Cerebellar nuclear complex (tissue), 1 donor: ENCODE measurements at regions not wholly inside any gene's neighbourhood (a gene's known extent, or its start where the extent isn't known, plus 50 kb on each side); places are given as distances from the start of the nearest gene placed in this dataset.

ENCODE experiments used
- DNase-seq, 2 experiments: peaks; one replicate each; lab custom pipeline; 2025; lab: John Stamatoyannopoulos, UW

GRCh38 chr14:97353102-97353501, 555.9 kb downstream of the VRK1 start:
- no peak for DNase-seq

- DNase-seq, result no peak
Measured at GRCh38 chr14:97354119-97354722, 557.0 kb downstream of the VRK1 start.

GRCh38 chr14:97359341-97359740, 562.2 kb downstream of the VRK1 start:
- no peak for DNase-seq

GRCh38 chr14:97361181-97361580, 564.0 kb downstream of the VRK1 start:
- no peak for DNase-seq

- no peak for DNase-seq
Measured at GRCh38 chr14:97361958-97362357, 564.8 kb downstream of the VRK1 start.

GRCh38 chr14:97366400-97366799, 569.2 kb downstream of the VRK1 start:
- no peak for DNase-seq

- DNase-seq, result no peak
Measured at GRCh38 chr14:97367278-97367677, 570.1 kb downstream of the VRK1 start.

GRCh38 chr14:97368049-97368448, 570.9 kb downstream of the VRK1 start:
- DNase-seq, result no peak

GRCh38 chr14:97368900-97369564, 571.9 kb downstream of the VRK1 start:
- no peak for DNase-seq

- no peak for DNase-seq
Measured at GRCh38 chr14:97369901-97370300, 572.7 kb downstream of the VRK1 start.

- no peak for DNase-seq
Measured at GRCh38 chr14:97376310-97376709, 579.1 kb downstream of the VRK1 start.

- DNase-seq, result no peak
Measured at GRCh38 chr14:97377550-97377949, 580.4 kb downstream of the VRK1 start.

GRCh38 chr14:97379091-97379531, 581.9 kb downstream of the VRK1 start:
- DNase-seq, result no peak

GRCh38 chr14:97380539-97380941, 583.4 kb downstream of the VRK1 start:
- no peak for DNase-seq

GRCh38 chr14:97381309-97381708, 584.1 kb downstream of the VRK1 start:
- no peak for DNase-seq

- DNase-seq, result no peak
Measured at GRCh38 chr14:97382616-97383226, 585.5 kb downstream of the VRK1 start.

GRCh38 chr14:97385727-97386126, 588.5 kb downstream of the VRK1 start:
- no peak for DNase-seq

- no peak for DNase-seq
Measured at GRCh38 chr14:97387252-97387874, 590.2 kb downstream of the VRK1 start.

- DNase-seq, result no peak
Measured at GRCh38 chr14:97388408-97388807, 591.2 kb downstream of the VRK1 start.

GRCh38 chr14:97390096-97390724, 593.0 kb downstream of the VRK1 start:
- DNase-seq, result no peak

GRCh38 chr14:97393244-97393643, 596.1 kb downstream of the VRK1 start:
- DNase-seq, result no peak

GRCh38 chr14:97395068-97395467, 597.9 kb downstream of the VRK1 start:
- DNase-seq, result no peak

- no peak for DNase-seq
Measured at GRCh38 chr14:97401714-97402113, 604.5 kb downstream of the VRK1 start.
